Activated CD8-positive, alpha-beta T cell treated with anti-CD3 and anti-CD28 coated beads for 36 hours (primary cell): ENCODE measurements at regions not wholly inside any gene's neighbourhood (a gene's known extent, or its start where the extent isn't known, plus 50 kb on each side); places are given as distances from the start of the nearest gene placed in this dataset.

Source experiments
- ATAC-seq: fragments of 200-7000 bp; cut with Tn5 transposase; one replicate; pipeline ENCODE4 v1.10.0; 2021; ENCODE audit warnings: mild to moderate bottlenecking, moderate library complexity
- CTCF ChIA-PET: fragments of 350-600 bp; sonication (Branson Sonifier 250); formaldehyde crosslinking; loops from one replicate; lab custom pipeline; 2021; ENCODE audit warnings: antibody characterized with exemption; lab: Charles Lee
- POLR2A ChIA-PET: fragments of 350-600 bp; sonication (Branson Sonifier 250); formaldehyde crosslinking; loops from one replicate; lab custom pipeline; 2021; ENCODE audit warnings: antibody characterized with exemption; lab: Charles Lee
- DNase-seq: peaks from one replicate; pipeline ENCODE4 v3.0.0-alpha.2; 2020
- H3K27ac Mint-ChIP-seq: one replicate; pipeline ENCODE4 v1.8.0; 2021; ENCODE audit warnings: mild to moderate bottlenecking, mixed read lengths
- H3K27me3 Mint-ChIP-seq: one replicate; pipeline ENCODE4 v1.8.0; 2021; ENCODE audit warnings: mixed read lengths
- H3K36me3 Mint-ChIP-seq: one replicate; pipeline ENCODE4 v1.8.0; 2021; ENCODE audit warnings: low read depth, mixed read lengths
- H3K4me1 Mint-ChIP-seq: one replicate; pipeline ENCODE4 v1.8.0; 2021; ENCODE audit warnings: low read depth, mixed read lengths
- H3K4me3 Mint-ChIP-seq: one replicate; pipeline ENCODE4 v1.8.0; 2021; ENCODE audit warnings: mild to moderate bottlenecking, moderate library complexity, mixed read lengths
- H3K9me3 Mint-ChIP-seq: one replicate; pipeline ENCODE4 v1.8.0; 2021; ENCODE audit warnings: mixed read lengths
- intact Hi-C: fragments of 100-400 bp; cut with micrococcal nuclease; formaldehyde crosslinking; loops from one replicate; pipeline ENCODE4 v1.10.0; 2022
- TF ChIP-seq, protein P1 (sequence below): fragments of 200-600 bp; IDR thresholded peaks from one replicate; pipeline ENCODE4 v1.8.0; 2022; ENCODE audit warnings: antibody characterized with exemption, mild to moderate bottlenecking

DNA sequence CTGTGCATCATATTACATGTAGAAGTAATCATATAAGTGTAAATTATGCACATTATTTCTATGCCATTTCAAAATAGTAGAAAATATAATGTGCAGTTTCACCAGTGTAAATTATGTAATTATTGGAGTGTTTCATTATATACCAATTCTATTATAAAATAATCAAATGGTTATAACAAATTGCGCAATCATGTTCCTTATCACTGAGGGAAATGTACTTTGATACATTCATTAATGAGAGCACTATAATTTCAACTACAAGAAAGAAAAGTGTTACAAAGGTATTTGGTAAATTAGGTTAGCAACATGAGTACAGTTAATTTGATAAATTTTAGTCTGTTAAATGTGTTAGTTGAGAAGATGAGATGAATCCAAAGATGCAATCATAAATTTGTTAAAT lies 421.5 kb upstream of the CDH10 start:
- H3K27me3 Mint-ChIP-seq, result no peaks in the 10 kb centered on the region
- ATAC-seq (no peak), DNase-seq (no peak)
- ChIA-PET CTCF (no interaction called here), POLR2A (no interaction called here)
- H3K4me1 Mint-ChIP-seq, result no peaks in the 10 kb centered on the region
- intact Hi-C loops, result no loop called here
- no peak overlapping the region for H3K4me3 Mint-ChIP-seq
- TF ChIP-seq, protein P1, sequence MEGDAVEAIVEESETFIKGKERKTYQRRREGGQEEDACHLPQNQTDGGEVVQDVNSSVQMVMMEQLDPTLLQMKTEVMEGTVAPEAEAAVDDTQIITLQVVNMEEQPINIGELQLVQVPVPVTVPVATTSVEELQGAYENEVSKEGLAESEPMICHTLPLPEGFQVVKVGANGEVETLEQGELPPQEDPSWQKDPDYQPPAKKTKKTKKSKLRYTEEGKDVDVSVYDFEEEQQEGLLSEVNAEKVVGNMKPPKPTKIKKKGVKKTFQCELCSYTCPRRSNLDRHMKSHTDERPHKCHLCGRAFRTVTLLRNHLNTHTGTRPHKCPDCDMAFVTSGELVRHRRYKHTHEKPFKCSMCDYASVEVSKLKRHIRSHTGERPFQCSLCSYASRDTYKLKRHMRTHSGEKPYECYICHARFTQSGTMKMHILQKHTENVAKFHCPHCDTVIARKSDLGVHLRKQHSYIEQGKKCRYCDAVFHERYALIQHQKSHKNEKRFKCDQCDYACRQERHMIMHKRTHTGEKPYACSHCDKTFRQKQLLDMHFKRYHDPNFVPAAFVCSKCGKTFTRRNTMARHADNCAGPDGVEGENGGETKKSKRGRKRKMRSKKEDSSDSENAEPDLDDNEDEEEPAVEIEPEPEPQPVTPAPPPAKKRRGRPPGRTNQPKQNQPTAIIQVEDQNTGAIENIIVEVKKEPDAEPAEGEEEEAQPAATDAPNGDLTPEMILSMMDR, result no peak
- no peaks in the 10 kb centered on the region for H3K36me3 Mint-ChIP-seq
- H3K27ac Mint-ChIP-seq, result no peak overlapping the region
- H3K9me3 Mint-ChIP-seq, result peaks cover 12% of the 10 kb centered on the region

DNA sequence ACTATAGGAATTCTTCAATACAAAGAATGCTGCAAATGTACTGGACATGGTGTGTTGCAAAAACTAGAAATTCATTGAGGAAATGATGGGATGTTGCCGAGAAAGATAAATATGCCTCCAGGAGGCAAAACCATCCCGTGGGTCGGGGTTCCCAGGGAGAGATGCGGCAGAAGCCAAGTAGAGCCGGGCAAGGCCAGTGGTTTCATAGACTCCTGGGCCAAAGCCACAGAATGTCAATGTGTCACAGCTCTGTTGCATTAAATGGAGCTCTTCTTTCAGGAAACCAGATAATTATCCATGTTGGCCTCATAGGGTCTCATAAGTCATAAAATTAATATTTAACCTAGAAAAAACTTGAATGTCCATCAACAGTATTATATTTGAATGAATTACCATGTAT lies 419.5 kb upstream of the CDH10 start:
- no peaks in the 10 kb centered on the region for H3K36me3 Mint-ChIP-seq
- DNase-seq, result no peak
- H3K27ac Mint-ChIP-seq, result no peak overlapping the region
- intact Hi-C loops, result no loop called here
- ATAC-seq, result no peak
- TF ChIP-seq, protein P1, result no peak
- ChIA-PET POLR2A (no interaction called here), CTCF (no interaction called here)
- no peaks in the 10 kb centered on the region for H3K27me3 Mint-ChIP-seq
- H3K4me3 Mint-ChIP-seq, result no peak overlapping the region
- peaks cover 19% of the 10 kb centered on the region for H3K9me3 Mint-ChIP-seq
- H3K4me1 Mint-ChIP-seq, result no peaks in the 10 kb centered on the region

DNA sequence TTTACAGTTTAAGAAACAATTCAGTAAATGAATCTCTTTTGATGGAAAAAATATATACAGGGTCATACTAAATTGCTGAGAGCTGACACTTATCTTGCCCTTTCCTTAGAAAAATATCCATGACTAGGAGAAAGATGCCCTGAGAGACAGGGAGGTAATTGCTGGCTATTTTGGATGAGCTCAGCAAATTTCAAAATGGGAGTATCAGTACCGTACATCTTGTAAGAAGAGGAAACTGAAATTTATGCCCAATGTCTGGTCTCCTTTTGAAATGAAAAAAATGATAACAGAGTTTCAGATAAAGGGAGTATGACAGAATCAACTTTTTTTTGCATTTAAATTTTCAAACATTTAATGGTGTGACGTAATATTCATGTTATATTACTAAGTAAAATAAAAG lies 415.8 kb upstream of the CDH10 start:
- TF ChIP-seq, protein P1, result no peak
- ATAC-seq (no peak), DNase-seq (no peak)
- peaks cover 14% of the 10 kb centered on the region for H3K9me3 Mint-ChIP-seq
- no peaks in the 10 kb centered on the region for H3K36me3 Mint-ChIP-seq
- H3K27me3 Mint-ChIP-seq, result no peaks in the 10 kb centered on the region
- no peak overlapping the region for H3K27ac Mint-ChIP-seq
- ChIA-PET POLR2A (no interaction called here), CTCF (no interaction called here)
- H3K4me3 Mint-ChIP-seq, result no peak overlapping the region
- H3K4me1 Mint-ChIP-seq, result no peaks in the 10 kb centered on the region
- intact Hi-C loops, result no loop called here

DNA sequence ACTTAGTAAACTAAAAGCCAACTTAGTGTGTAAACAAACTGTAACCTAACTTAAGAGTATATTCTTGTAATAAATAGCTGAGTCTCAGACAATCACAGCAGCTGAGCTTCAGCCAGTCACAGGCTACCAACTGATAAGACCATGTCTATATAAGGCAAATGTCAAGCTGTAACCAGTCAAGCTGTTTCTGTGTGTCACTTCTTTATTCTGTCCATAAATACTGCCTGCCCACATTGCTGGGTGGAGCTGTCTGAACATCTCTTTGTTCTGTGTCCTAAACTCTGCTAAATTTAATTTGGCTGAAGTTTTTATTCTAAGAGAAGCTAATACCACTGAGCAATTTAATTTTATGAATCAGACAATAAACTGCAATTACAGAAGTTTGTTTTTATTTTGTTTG lies 412.1 kb upstream of the CDH10 start:
- peaks cover 14% of the 10 kb centered on the region for H3K9me3 Mint-ChIP-seq
- H3K36me3 Mint-ChIP-seq, result no peaks in the 10 kb centered on the region
- no peak overlapping the region for H3K4me3 Mint-ChIP-seq
- TF ChIP-seq, protein P1, result no peak
- H3K4me1 Mint-ChIP-seq, result no peaks in the 10 kb centered on the region
- ATAC-seq (no peak), DNase-seq (no peak)
- H3K27me3 Mint-ChIP-seq, result no peaks in the 10 kb centered on the region
- POLR2A ChIA-PET, result no interaction called here
- H3K27ac Mint-ChIP-seq, result no peak overlapping the region
- intact Hi-C loops, result no loop called here
- CTCF ChIA-PET, result interaction anchor here (1.3 kb wide), 1 partner anchor 10 kb away, joined by 3 read pairs; no protein-coding TSS in a partner anchor

DNA sequence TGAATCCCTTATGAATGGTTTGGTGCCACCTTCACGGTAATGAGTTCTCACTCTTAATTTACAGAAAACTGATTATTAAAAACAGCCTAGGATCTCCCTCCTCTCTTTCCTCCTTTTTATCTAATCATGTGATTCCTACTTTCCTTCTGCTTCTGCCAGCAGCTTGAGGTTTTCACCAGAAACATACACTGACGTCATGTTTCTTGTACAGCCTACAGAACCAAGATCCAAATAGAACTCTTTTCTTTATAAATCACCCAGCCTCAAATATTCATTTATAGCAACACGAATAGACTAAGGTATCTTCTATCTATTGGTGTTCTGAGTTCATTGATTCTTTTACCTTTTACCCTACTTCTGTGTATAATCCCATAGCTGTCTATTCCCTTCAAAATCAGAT lies 388.9 kb upstream of the CDH10 start:
- no peak overlapping the region for H3K4me3 Mint-ChIP-seq

More for the DNA sequence above, 388.9 kb upstream of the CDH10 start:
- H3K4me1 Mint-ChIP-seq, result no peaks in the 10 kb centered on the region
- ChIA-PET CTCF (no interaction called here), POLR2A (no interaction called here)
- ATAC-seq, result no peak
- no peaks in the 10 kb centered on the region for H3K27me3 Mint-ChIP-seq
- TF ChIP-seq, protein P1, result no peak
- intact Hi-C loops, result no loop called here
- no peaks in the 10 kb centered on the region for H3K36me3 Mint-ChIP-seq
- peaks cover 19% of the 10 kb centered on the region for H3K9me3 Mint-ChIP-seq
- DNase-seq, result no peak
- H3K27ac Mint-ChIP-seq, result no peak overlapping the region
